ENCODE measurements at regions not wholly inside any gene's neighbourhood (a gene's known extent, or its start where the extent isn't known, plus 50 kb on each side); places are given as distances from the start of the nearest gene placed in this dataset.

- TF ChIP-seq CTCF (IDR thresholded peaks at IDR 0.05): no peak
- Mint-ChIP-seq H3K4me1 (no peaks in the 10 kb centered on the region), H3K36me3 (ENCODE audit: low read depth) (no peaks in the 10 kb centered on the region), H3K9me3 (peaks cover 11% of the 10 kb centered on the region), H3K27me3 (ENCODE audit: low read depth, poor library complexity) (no peaks in the 10 kb centered on the region), H3K4me3 (no peak overlapping the region), H3K27ac (no peak overlapping the region)
- DNase-seq: no peak
These were observed 888.0 kb upstream of the SLC39A10 start for GRCh38 chr2:194769030-194769429.

- H3K27me3 Mint-ChIP-seq (ENCODE audit: low read depth, poor library complexity): no peaks in the 10 kb centered on the region
- H3K27ac Mint-ChIP-seq: no peak overlapping the region
- no peaks in the 10 kb centered on the region for H3K9me3 Mint-ChIP-seq
- H3K4me1 Mint-ChIP-seq: no peaks in the 10 kb centered on the region
- DNase-seq: no peak
- H3K4me3 Mint-ChIP-seq: no peak overlapping the region
- no peaks in the 10 kb centered on the region for H3K36me3 Mint-ChIP-seq (ENCODE audit: low read depth)
- TF ChIP-seq CTCF (IDR thresholded peaks at IDR 0.05): no peak
These were observed 891.3 kb upstream of the SLC39A10 start for GRCh38 chr2:194765723-194766122.

- H3K4me3 Mint-ChIP-seq: no peak overlapping the region
- no peak for DNase-seq
- no peaks in the 10 kb centered on the region for H3K36me3 Mint-ChIP-seq (ENCODE audit: low read depth)
- H3K27ac Mint-ChIP-seq: no peak overlapping the region
- no peaks in the 10 kb centered on the region for H3K9me3 Mint-ChIP-seq
- H3K4me1 Mint-ChIP-seq: no peaks in the 10 kb centered on the region
- H3K27me3 Mint-ChIP-seq (ENCODE audit: low read depth, poor library complexity): no peaks in the 10 kb centered on the region
- no peak for TF ChIP-seq CTCF (IDR thresholded peaks at IDR 0.05)
These were observed 906.1 kb upstream of the SLC39A10 start for GRCh38 chr2:194750926-194751325.

- no peak overlapping the region for H3K4me3 Mint-ChIP-seq
- no peaks in the 10 kb centered on the region for H3K9me3 Mint-ChIP-seq
- H3K36me3 Mint-ChIP-seq (ENCODE audit: low read depth): no peaks in the 10 kb centered on the region
- H3K27ac Mint-ChIP-seq: no peak overlapping the region
- TF ChIP-seq CTCF (IDR thresholded peaks at IDR 0.05): no peak
- DNase-seq: no peak
- peaks cover 5% of the 10 kb centered on the region for H3K4me1 Mint-ChIP-seq
- no peaks in the 10 kb centered on the region for H3K27me3 Mint-ChIP-seq (ENCODE audit: low read depth, poor library complexity)
These were observed 911.4 kb upstream of the SLC39A10 start for GRCh38 chr2:194745557-194746146.

GRCh38 chr2:194742706-194743105 lies 914.3 kb upstream of the SLC39A10 start:
- peaks cover 5% of the 10 kb centered on the region for H3K4me1 Mint-ChIP-seq
- H3K9me3 Mint-ChIP-seq: no peaks in the 10 kb centered on the region
- no peak overlapping the region for H3K27ac Mint-ChIP-seq
- DNase-seq: no peak
- H3K27me3 Mint-ChIP-seq (ENCODE audit: low read depth, poor library complexity): no peaks in the 10 kb centered on the region
- TF ChIP-seq CTCF (IDR thresholded peaks at IDR 0.05): no peak
- H3K36me3 Mint-ChIP-seq (ENCODE audit: low read depth): no peaks in the 10 kb centered on the region
- no peak overlapping the region for H3K4me3 Mint-ChIP-seq

GRCh38 chr2:194739217-194739616 lies 917.8 kb upstream of the SLC39A10 start:
- no peaks in the 10 kb centered on the region for H3K36me3 Mint-ChIP-seq (ENCODE audit: low read depth)
- no peak overlapping the region for H3K27ac Mint-ChIP-seq
- no peaks in the 10 kb centered on the region for H3K27me3 Mint-ChIP-seq (ENCODE audit: low read depth, poor library complexity)
- H3K9me3 Mint-ChIP-seq: no peaks in the 10 kb centered on the region
- no peak for DNase-seq
- no peaks in the 10 kb centered on the region for H3K4me1 Mint-ChIP-seq
- no peak for TF ChIP-seq CTCF (IDR thresholded peaks at IDR 0.05)
- H3K4me3 Mint-ChIP-seq: no peak overlapping the region
